ENCODE measurements at regions not wholly inside any gene's neighbourhood (a gene's known extent, or its start where the extent isn't known, plus 50 kb on each side); places are given as distances from the start of the nearest gene placed in this dataset.

DNA sequence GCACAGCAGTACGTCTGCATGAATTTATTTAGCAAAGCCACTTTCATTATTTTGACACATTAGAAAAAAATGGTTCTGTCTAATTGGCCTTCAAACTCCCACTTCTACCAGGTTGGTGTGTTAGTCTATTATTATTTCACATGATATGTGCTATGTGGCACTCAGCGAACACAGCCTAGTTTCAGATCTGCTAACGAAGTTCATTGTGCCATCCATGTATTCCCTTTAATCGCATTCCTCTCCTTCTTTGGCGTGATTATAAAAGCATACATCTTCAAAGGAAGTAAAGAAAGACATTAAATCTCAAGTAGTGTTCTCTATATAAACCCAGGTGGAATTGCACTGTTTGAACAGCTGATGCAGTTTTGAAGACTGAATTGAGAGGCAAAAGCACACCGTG is 96.4 kb upstream of the CACNA2D1 start:
- no peaks in the 10 kb centered on the region for H3K27me3 ChIP-seq (ENCODE audit: insufficient read depth, low read length)

DNA sequence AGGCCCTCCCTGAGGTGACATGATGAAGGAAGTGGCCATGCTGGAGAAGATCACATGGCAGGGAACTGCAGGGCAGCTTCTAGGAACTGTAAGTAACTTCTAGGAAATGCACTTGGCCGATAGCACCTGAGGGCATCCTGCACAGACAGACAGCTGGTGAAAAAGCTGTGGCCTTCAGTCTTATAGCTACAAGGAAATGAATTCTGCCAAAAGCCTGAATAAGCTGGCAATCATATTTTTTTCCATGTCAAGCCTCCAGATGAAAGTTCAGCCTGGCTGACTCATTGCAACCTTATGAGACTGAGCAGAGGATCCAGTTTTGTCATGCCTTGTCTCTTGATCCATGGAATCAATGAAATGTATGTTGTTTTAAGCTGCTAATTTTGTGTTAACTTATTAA is 91.1 kb upstream of the CACNA2D1 start:
- WGBS (ENCODE audit: extremely low coverage, insufficient coverage, insufficient read length), result no CpG with 5 or more reads among the region's 1 CpG
- H3K18ac ChIP-seq (ENCODE audit: low read length), result no peak overlapping the region
- no peak overlapping the region for H2BK5ac ChIP-seq (ENCODE audit: low read depth, low read length, poor library complexity)
- no peaks in the 10 kb centered on the region for H3K4me1 ChIP-seq (ENCODE audit: control insufficient read depth in 1 of 2, insufficient read depth in 2 of 2, low read length in 2 of 2)
- H2BK120ac ChIP-seq (ENCODE audit: insufficient read depth, low read length, poor library complexity), result no peak overlapping the region
- no peaks in the 10 kb centered on the region for H3K79me1 ChIP-seq (ENCODE audit: low read length)
- H3K36me3 ChIP-seq (ENCODE audit: control insufficient read depth in 1 of 2, insufficient read depth in 2 of 2, low read length in 2 of 2), result no peaks in the 10 kb centered on the region
- no peak overlapping the region for H2AFZ ChIP-seq (ENCODE audit: insufficient read depth, low read length, poor library complexity)
- H3K4me3 ChIP-seq (ENCODE audit: low read depth, low read length), result no peak overlapping the region
- H2BK12ac ChIP-seq (ENCODE audit: low read length), result no peak overlapping the region
- no peak overlapping the region for H3K23ac ChIP-seq (ENCODE audit: low read length)
- H3K27me3 ChIP-seq (ENCODE audit: insufficient read depth, low read length), result no peaks in the 10 kb centered on the region
- H4K91ac ChIP-seq (ENCODE audit: low read depth, low read length), result no peak overlapping the region
- no peak overlapping the region for H3K4me2 ChIP-seq (ENCODE audit: low read length)
- no peak overlapping the region for H4K8ac ChIP-seq (ENCODE audit: low read depth, low read length)
- DNase-seq, result no peak
- no peak overlapping the region for H3K9ac ChIP-seq (ENCODE audit: low read length)
- no peak overlapping the region for H3K14ac ChIP-seq (ENCODE audit: low read length)
- no peak overlapping the region for H4K12ac ChIP-seq (ENCODE audit: low read depth, low read length)
- no peak overlapping the region for H2AK5ac ChIP-seq (ENCODE audit: low read length)
- no peak overlapping the region for H3K4ac ChIP-seq (ENCODE audit: low read depth, low read length)
- H3K79me2 ChIP-seq (ENCODE audit: control insufficient read depth, insufficient read depth, low read length, poor library complexity), result no peaks in the 10 kb centered on the region
- H3K27ac ChIP-seq (ENCODE audit: low read depth, low read length), result no peak overlapping the region
- no peaks in the 10 kb centered on the region for H3K9me3 ChIP-seq (ENCODE audit: insufficient read depth, low read depth, low read length)

More for the DNA sequence above, 96.4 kb upstream of the CACNA2D1 start:
- Histone ChIP-seq H3K23ac (ENCODE audit: low read length) (no peak overlapping the region), H2BK12ac (ENCODE audit: low read length) (no peak overlapping the region), H3K4me3 (ENCODE audit: low read depth, low read length) (no peak overlapping the region), H3K14ac (ENCODE audit: low read length) (no peak overlapping the region), H3K4me1 (ENCODE audit: control insufficient read depth in 1 of 2, insufficient read depth in 2 of 2, low read length in 2 of 2) (no peaks in the 10 kb centered on the region), H4K8ac (ENCODE audit: low read depth, low read length) (no peak overlapping the region), H3K18ac (ENCODE audit: low read length) (no peak overlapping the region), H3K4me2 (ENCODE audit: low read length) (no peak overlapping the region), H3K79me2 (ENCODE audit: control insufficient read depth, insufficient read depth, low read length, poor library complexity) (no peaks in the 10 kb centered on the region), H3K9me3 (ENCODE audit: insufficient read depth, low read depth, low read length) (no peaks in the 10 kb centered on the region), H3K27ac (ENCODE audit: low read depth, low read length) (no peak overlapping the region), H3K36me3 (ENCODE audit: control insufficient read depth in 1 of 2, insufficient read depth in 2 of 2, low read length in 2 of 2) (no peaks in the 10 kb centered on the region), H2AK5ac (ENCODE audit: low read length) (no peak overlapping the region), H4K12ac (ENCODE audit: low read depth, low read length) (no peak overlapping the region), H2BK5ac (ENCODE audit: low read depth, low read length, poor library complexity) (no peak overlapping the region), H2BK120ac (ENCODE audit: insufficient read depth, low read length, poor library complexity) (no peak overlapping the region), H3K9ac (ENCODE audit: low read length) (no peak overlapping the region), H3K4ac (ENCODE audit: low read depth, low read length) (no peak overlapping the region), H3K79me1 (ENCODE audit: low read length) (no peaks in the 10 kb centered on the region), H4K91ac (ENCODE audit: low read depth, low read length) (no peak overlapping the region), H2AFZ (ENCODE audit: insufficient read depth, low read length, poor library complexity) (no peak overlapping the region)
- WGBS (ENCODE audit: extremely low coverage, insufficient coverage, insufficient read length), result no CpG with 5 or more reads among the region's 6 CpGs
- no peak for DNase-seq

DNA sequence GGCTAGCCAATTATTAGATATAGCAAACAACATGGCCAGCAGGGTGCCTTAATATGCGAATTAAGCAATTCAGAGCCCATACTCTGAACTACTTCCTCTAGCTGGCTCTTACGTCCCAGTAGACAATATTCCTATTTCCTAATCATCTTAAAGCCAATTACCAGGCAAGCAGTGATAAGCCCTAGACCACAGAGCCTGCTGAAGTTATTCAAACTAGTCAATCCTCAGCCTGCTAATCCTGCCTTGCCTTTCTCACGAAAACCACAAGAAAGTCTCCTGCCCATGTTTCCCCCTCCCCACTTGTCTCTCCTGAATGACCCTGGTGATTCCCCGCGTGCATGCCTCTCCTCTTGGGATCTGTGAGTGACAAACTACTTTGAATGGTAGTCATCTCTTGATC is 86.8 kb upstream of the CACNA2D1 start:
- no CpG with 5 or more reads among the region's 5 CpGs for WGBS (ENCODE audit: extremely low coverage, insufficient coverage, insufficient read length)
- no peaks in the 10 kb centered on the region for H3K9me3 ChIP-seq (ENCODE audit: insufficient read depth, low read depth, low read length)
- no peak overlapping the region for H2AFZ ChIP-seq (ENCODE audit: insufficient read depth, low read length, poor library complexity)
- no peaks in the 10 kb centered on the region for H3K4me1 ChIP-seq (ENCODE audit: control insufficient read depth in 1 of 2, insufficient read depth in 2 of 2, low read length in 2 of 2)
- no peak overlapping the region for H4K8ac ChIP-seq (ENCODE audit: low read depth, low read length)
- no peak overlapping the region for H3K18ac ChIP-seq (ENCODE audit: low read length)
- H3K23ac ChIP-seq (ENCODE audit: low read length), result no peak overlapping the region
- no peak overlapping the region for H4K12ac ChIP-seq (ENCODE audit: low read depth, low read length)
- no peak overlapping the region for H3K14ac ChIP-seq (ENCODE audit: low read length)
- no peak overlapping the region for H2BK5ac ChIP-seq (ENCODE audit: low read depth, low read length, poor library complexity)
- H3K79me2 ChIP-seq (ENCODE audit: control insufficient read depth, insufficient read depth, low read length, poor library complexity), result no peaks in the 10 kb centered on the region
- no peak overlapping the region for H3K4me3 ChIP-seq (ENCODE audit: low read depth, low read length)
- H2BK120ac ChIP-seq (ENCODE audit: insufficient read depth, low read length, poor library complexity), result no peak overlapping the region
- no peak overlapping the region for H3K27ac ChIP-seq (ENCODE audit: low read depth, low read length)
- H2BK12ac ChIP-seq (ENCODE audit: low read length), result no peak overlapping the region
- H3K27me3 ChIP-seq (ENCODE audit: insufficient read depth, low read length), result no peaks in the 10 kb centered on the region
- no peaks in the 10 kb centered on the region for H3K79me1 ChIP-seq (ENCODE audit: low read length)
- no peak overlapping the region for H3K4ac ChIP-seq (ENCODE audit: low read depth, low read length)
- DNase-seq, result no peak
- no peak overlapping the region for H2AK5ac ChIP-seq (ENCODE audit: low read length)
- no peaks in the 10 kb centered on the region for H3K36me3 ChIP-seq (ENCODE audit: control insufficient read depth in 1 of 2, insufficient read depth in 2 of 2, low read length in 2 of 2)
- no peak overlapping the region for H3K9ac ChIP-seq (ENCODE audit: low read length)
- H3K4me2 ChIP-seq (ENCODE audit: low read length), result no peak overlapping the region
- no peak overlapping the region for H4K91ac ChIP-seq (ENCODE audit: low read depth, low read length)

DNA sequence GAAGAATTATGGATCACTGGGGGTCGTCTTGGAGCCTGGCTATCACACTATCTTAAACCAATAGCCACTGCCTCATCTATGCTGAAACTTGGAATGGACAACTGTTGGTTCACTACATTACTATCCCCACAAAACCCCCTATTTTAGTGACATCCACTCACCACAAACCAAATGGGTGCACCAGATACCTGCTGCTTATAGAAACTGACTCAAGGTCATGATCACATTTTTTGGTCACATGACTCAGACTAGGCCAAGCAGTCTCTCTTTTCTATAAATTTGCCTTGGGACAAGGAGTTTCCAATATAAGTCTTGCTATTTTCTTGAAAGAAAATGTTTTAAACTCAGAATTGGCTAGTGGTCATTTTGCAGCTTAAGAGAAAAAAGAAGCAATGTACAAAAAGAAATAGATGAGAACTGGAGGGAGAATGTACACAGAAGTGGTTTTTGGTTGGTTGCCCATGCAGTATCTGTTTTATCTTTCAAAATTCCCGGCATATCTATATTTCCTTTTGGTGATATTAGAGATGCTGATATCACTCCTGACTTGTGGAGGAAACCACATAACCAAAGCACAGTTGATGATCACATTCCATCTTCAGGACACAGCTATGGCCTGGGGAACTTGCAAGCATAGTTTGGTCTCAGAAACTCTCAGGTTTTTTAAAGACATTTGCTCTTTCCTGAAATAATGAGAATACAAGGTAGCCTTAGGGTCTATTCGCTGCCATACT is 85.2 kb upstream of the CACNA2D1 start:
- Histone ChIP-seq H3K14ac (ENCODE audit: low read length) (no peak overlapping the region), H2BK5ac (ENCODE audit: low read depth, low read length, poor library complexity) (no peak overlapping the region), H3K4ac (ENCODE audit: low read depth, low read length) (no peak overlapping the region), H3K18ac (ENCODE audit: low read length) (no peak overlapping the region), H4K12ac (ENCODE audit: low read depth, low read length) (no peak overlapping the region), H3K79me2 (ENCODE audit: control insufficient read depth, insufficient read depth, low read length, poor library complexity) (no peaks in the 10 kb centered on the region), H2AK5ac (ENCODE audit: low read length) (no peak overlapping the region), H2BK12ac (ENCODE audit: low read length) (no peak overlapping the region), H3K23ac (ENCODE audit: low read length) (no peak overlapping the region), H3K9ac (ENCODE audit: low read length) (no peak overlapping the region), H3K4me2 (ENCODE audit: low read length) (no peak overlapping the region), H3K9me3 (ENCODE audit: insufficient read depth, low read depth, low read length) (no peaks in the 10 kb centered on the region), H3K36me3 (ENCODE audit: control insufficient read depth in 1 of 2, insufficient read depth in 2 of 2, low read length in 2 of 2) (no peaks in the 10 kb centered on the region), H2BK120ac (ENCODE audit: insufficient read depth, low read length, poor library complexity) (no peak overlapping the region), H3K27me3 (ENCODE audit: insufficient read depth, low read length) (no peaks in the 10 kb centered on the region), H4K91ac (ENCODE audit: low read depth, low read length) (no peak overlapping the region), H3K4me1 (ENCODE audit: control insufficient read depth in 1 of 2, insufficient read depth in 2 of 2, low read length in 2 of 2) (no peaks in the 10 kb centered on the region), H3K79me1 (ENCODE audit: low read length) (no peaks in the 10 kb centered on the region), H2AFZ (ENCODE audit: insufficient read depth, low read length, poor library complexity) (no peak overlapping the region), H3K4me3 (ENCODE audit: low read depth, low read length) (no peak overlapping the region), H3K27ac (ENCODE audit: low read depth, low read length) (no peak overlapping the region), H4K8ac (ENCODE audit: low read depth, low read length) (no peak overlapping the region)
- no CpG with 5 or more reads among the region's 3 CpGs for WGBS (ENCODE audit: extremely low coverage, insufficient coverage, insufficient read length)
- no peak for DNase-seq
